ENCODE measurements at regions not wholly inside any gene's neighbourhood (a gene's known extent, or its start where the extent isn't known, plus 50 kb on each side); places are given as distances from the start of the nearest gene placed in this dataset.

DNA sequence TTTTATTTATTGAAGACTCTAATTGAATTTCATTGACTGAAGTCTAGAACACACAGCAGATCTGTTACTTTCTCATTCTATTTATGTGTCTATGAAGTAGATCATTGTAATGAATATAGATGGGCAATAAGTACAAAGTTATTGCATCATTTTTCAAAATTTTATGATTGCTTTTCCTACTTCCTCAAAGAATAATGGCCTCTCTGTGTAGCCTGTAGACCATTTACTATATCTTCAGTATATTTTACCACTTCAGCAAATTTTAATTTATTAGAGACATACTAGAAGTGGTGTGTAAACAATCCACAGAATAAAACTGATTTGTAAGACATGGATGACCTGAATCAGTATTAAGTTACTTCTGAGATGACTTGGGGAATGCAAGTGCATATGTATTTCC, 291.7 kb upstream of the FAR2 start:
- TF ChIP-seq POLR2A (IDR thresholded peaks at IDR 0.05; ENCODE audit: low read length) (no peak), GATA1 (IDR thresholded peaks at IDR 0.05; ENCODE audit: low read depth, low read length) (no peak)

Measured in erythroblast (primary cell).